ENCODE measurements at regions not wholly inside any gene's neighbourhood (a gene's known extent, or its start where the extent isn't known, plus 50 kb on each side); places are given as distances from the start of the nearest gene placed in this dataset.

GRCh38 chr9:29816954-29817703 is 2243.8 kb upstream of the C9orf72 start:
- Histone ChIP-seq H3K4ac (ENCODE audit: low read depth, low read length) (no peak overlapping the region), H3K14ac (replicated peaks; ENCODE audit: low read depth, low read length) (no peak overlapping the region), H3K79me1 (ENCODE audit: low read depth in 1 of 2, low read length in 2 of 2) (no peaks in the 10 kb centered on the region), H3K4me2 (ENCODE audit: low read depth, low read length) (no peak overlapping the region), H2BK20ac (ENCODE audit: low read depth, low read length) (no peak overlapping the region), H3K4me3 (ENCODE audit: insufficient read depth, low read depth, low read length) (no peak overlapping the region), H3K4me1 (ENCODE audit: control insufficient read depth, insufficient read depth, low read length) (no peaks in the 10 kb centered on the region), H2AK5ac (ENCODE audit: low read depth, low read length) (no peak overlapping the region), H3K23ac (ENCODE audit: low read depth, low read length) (no peak overlapping the region), H3K56ac (ENCODE audit: extremely low read depth, insufficient read depth, low read length) (no peak overlapping the region), H2AK9ac (replicated peaks; ENCODE audit: low read depth, low read length, poor library complexity) (no peak overlapping the region), H3K9me1 (ENCODE audit: insufficient read depth, low read length) (no peaks in the 10 kb centered on the region), H3K27ac (ENCODE audit: insufficient read depth, low read length) (no peak overlapping the region), H2BK5ac (ENCODE audit: low read depth, low read length, poor library complexity, severe bottlenecking) (no peak overlapping the region), H2BK15ac (ENCODE audit: low read depth, low read length) (no peak overlapping the region), H3K9me3 (ENCODE audit: control insufficient read depth, insufficient read depth, low read length) (peaks cover 9% of the 10 kb centered on the region), H4K8ac (ENCODE audit: low read depth in 2 of 2, low read length in 2 of 2) (no peak overlapping the region), H3K9ac (ENCODE audit: low read depth, low read length) (no peak overlapping the region), H3K36me3 (ENCODE audit: control insufficient read depth, insufficient read depth, low read length) (no peaks in the 10 kb centered on the region), H4K20me1 (ENCODE audit: insufficient read depth, low read length) (no peaks in the 10 kb centered on the region), H4K91ac (ENCODE audit: insufficient read depth, low read depth, low read length) (no peak overlapping the region), H4K5ac (ENCODE audit: low read depth, low read length) (no peak overlapping the region), H3K27me3 (ENCODE audit: control insufficient read depth, insufficient read depth, low read length) (no peaks in the 10 kb centered on the region), H2AFZ (replicated peaks; ENCODE audit: low read length, poor library complexity) (no peak overlapping the region), H3K18ac (ENCODE audit: low read depth, low read length) (no peak overlapping the region), H2BK120ac (ENCODE audit: low read depth, low read length) (no peak overlapping the region)
- POLR2A ChIA-PET (ENCODE audit: unreplicated experiment), result no interaction called here
- BruUV-seq (replicated peaks), result no TSS peak
- CTCF ChIA-PET, result no interaction called here
- dilution Hi-C loops (cut with HindIII; ENCODE audit: low sequenced_read_pairs, unreplicated experiment) (no loop called here), intact Hi-C loops (cut with micrococcal nuclease) (no loop called here), in situ Hi-C loops (cut with MboI; ENCODE audit: low sequenced_read_pairs) (no loop called here)
- WGBS, 2 experiments (ENCODE audit: extremely low coverage in 2 of 2, insufficient read length in 1 of 2), result 0% methylated on average over 1 of the region's 6 CpGs; no CpG with 5 or more reads in 1 of the 2 experiments
- ATAC-seq (ENCODE audit: low read depth) (no peak), DNase-seq (no peak)
- TF ChIP-seq NFE2L2 (IDR thresholded peaks at IDR 0.05; ENCODE audit: low read depth, low read length) (no peak), CHD1 (IDR thresholded peaks at IDR 0.05; ENCODE audit: low read depth, low read length) (no peak), BHLHE40 (IDR thresholded peaks at IDR 0.05; ENCODE audit: low read depth, low read length) (no peak), FOS (IDR thresholded peaks at IDR 0.05; ENCODE audit: low read depth, low read length) (no peak)
